HG03575 (cell line): ENCODE measurements at regions not wholly inside any gene's neighbourhood (a gene's known extent, or its start where the extent isn't known, plus 50 kb on each side); places are given as distances from the start of the nearest gene placed in this dataset.

Experiments used
- ATAC-seq: cut with Tn5 transposase; IDR thresholded peaks from one replicate; pipeline ENCODE4 v1.9.1; 2021; ENCODE audit not compliant: unreplicated experiment, insufficient number of reproducible peaks, low FRiP score; ENCODE audit errors: extremely low read depth

DNA sequence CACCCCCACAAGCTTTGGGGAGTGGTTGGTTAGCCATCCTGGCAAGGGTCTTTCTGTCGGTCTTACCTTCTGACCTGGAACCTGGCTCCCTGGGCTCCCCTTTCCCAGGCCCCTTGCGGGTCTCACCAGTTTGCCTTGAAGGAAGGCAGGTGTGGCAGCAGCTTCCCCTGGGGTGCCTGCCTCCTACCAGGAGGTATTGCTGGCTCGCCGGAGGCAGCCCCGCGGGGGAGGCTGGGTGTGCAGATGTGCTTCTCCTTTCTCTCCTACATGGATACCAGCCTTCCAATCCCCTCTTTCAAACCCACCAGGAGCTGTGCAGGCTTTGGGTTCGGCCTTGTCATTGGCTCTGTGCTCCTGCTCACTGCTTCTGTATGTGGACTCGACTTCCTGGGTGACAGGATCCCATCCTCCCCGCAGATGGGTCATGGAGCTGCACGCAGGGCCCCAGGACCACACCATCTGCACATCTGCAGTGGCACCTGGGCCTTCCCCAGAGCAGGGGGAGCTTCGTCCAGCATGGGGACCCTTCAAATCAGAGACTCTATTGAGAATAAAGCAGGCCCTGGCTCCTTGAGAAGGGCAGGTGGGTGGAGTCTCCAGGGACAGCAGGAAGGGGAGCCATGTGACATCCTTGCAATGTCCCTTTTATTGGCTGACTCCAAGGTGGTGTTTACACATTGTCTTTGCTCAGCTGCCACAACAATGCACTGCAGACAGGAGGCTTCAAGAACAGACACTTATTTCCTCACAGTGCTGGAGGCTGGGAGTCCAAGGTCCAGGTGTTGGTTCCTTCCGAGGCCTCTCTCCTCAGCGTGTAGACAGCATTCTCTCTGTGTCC, 592.0 kb downstream of the BRD1 start:
- no peak for ATAC-seq

- ATAC-seq: no peak
These were observed 593.2 kb downstream of the BRD1 start for GRCh38 chr22:49234459-49234858.

- ATAC-seq: no peak
These were observed 594.1 kb downstream of the BRD1 start for GRCh38 chr22:49233507-49234100.

GRCh38 chr22:49232319-49233067, 595.2 kb downstream of the BRD1 start:
- ATAC-seq: no peak

GRCh38 chr22:49230194-49230577, 597.5 kb downstream of the BRD1 start:
- ATAC-seq: no peak

- ATAC-seq: no peak
These were observed 598.0 kb downstream of the BRD1 start for GRCh38 chr22:49229483-49230193.

GRCh38 chr22:49228431-49229037, 599.1 kb downstream of the BRD1 start:
- no peak for ATAC-seq

- no peak for ATAC-seq
These were observed 600.0 kb downstream of the BRD1 start for GRCh38 chr22:49227670-49228069.

DNA sequence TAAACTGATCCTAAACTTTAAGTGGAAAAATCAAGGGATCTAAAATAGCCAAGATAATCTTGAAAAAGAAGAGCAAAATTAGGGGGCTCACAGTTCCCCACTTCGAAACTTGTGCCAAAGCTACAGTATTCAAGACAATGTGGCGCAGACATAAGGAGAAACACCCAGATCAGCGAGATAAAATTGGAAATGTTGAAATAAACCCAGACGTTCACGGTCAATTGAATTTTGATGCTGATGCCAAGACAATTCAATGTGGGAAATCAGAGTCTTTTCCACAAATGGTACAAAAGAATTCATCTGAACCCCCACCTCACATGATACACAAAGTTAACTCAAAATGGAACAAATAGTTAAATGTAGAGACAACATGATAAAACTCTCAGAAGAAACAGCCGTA, 601.6 kb downstream of the BRD1 start:
- ATAC-seq: no peak

GRCh38 chr22:49224243-49224642, 603.4 kb downstream of the BRD1 start:
- ATAC-seq: no peak

DNA sequence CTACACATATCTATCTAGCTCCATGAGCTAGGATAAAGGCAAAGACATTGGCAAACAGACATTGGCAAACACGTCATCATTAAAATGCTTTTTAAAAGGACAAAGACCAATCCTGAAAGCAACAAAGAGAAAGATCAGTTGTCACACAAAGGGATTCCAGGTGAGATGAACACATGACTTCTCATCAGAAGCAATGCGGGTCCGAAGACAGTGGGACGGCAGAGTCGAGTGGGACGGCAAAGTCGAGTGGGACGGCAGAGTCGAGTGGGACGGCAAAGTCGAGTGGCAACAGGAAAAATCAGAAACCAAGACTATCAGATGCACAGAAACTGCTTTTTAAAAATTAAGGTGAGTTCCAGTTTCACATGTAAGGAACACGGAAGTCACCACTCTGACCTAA, 609.5 kb downstream of the BRD1 start:
- no peak for ATAC-seq

DNA sequence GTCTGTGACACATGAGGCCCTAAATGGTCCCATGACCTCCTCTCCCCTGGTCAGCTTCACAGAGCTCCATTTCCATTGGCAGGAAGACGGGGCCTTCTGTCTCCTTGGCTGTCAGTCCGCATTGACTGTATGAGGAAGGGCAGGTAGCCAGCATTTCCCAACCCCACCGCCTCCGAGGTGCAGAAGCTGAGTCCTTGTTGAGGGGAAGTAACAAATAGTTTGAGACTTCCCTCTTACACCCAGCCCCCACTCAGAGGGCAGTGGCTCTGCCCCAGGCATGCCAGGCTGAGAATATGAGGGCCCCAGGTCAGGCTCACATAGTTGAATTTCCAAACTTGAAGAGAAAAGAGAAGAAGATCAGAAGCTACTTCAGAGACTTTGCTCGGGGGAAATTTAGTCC, 611.1 kb downstream of the BRD1 start:
- no peak for ATAC-seq

DNA sequence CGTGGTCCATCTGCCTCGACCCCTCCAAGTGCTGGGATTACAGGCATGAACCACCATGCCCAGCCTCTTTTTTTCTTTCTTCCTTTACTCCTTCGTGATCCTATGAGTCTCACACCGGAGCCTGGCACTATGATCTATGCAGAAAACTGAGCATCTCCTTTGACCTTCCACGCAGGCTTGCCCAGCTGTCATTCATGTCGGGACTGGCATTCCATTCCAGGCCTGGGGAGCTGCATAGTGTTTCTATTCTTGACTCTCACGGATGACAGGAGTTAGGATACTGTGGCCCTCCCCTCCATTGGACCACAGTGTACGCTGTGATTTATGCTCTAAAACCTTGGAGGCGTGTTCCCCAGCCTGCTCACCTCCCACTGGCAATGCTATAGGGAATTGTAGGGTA, 611.8 kb downstream of the BRD1 start:
- no peak for ATAC-seq

DNA sequence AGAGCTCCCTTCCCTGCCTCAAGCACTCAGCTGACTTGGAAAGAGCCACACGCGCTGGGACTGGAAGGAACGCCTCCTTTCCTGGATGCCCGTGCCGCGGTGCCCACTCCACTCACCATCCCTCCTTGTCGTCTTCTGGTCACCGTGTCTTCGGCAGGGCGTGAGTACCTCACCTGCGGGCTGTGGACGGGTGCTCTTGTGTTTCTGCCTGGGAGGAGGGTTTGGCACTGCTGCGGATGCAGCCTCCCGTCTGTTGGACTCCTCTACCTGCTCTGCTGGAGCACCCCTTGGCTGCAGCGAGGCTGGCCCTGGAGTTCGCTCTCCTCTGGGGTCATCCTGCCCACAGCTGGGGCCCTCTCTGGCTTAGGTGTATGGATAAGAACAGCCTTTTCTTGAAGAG, 612.7 kb downstream of the BRD1 start:
- no peak for ATAC-seq

DNA sequence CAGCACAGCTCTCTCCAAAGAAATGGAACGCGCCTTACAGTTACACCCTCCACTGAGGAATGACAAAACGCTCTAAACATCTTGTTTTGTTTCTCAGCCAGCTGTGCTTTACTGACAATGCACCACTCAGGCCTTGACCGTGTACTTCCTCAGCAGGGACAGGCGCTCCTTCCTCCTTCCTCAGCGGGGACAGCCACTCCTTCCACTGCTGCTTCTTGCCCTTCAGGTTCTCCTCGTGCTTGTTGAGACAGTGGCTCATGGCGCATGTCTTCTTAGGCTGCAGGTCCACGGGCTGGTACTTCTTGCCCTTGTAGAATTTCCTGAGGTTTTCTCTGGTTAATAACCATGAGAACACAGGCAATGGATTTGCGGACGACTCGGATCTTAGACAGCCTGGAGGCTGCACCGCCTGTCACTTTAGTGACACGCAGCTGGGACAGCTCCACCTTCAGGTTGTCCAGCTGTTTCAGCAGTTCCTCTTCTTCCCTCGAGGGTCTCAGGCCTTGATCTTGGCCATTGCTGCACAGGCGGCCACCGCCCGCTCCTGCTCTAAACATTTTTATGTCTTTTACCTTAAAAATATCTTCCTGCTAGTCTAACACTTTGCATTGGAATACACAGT, 613.8 kb downstream of the BRD1 start:
- ATAC-seq: no peak

- ATAC-seq: no peak
These were observed 615.2 kb downstream of the BRD1 start for GRCh38 chr22:49212466-49212865.

DNA sequence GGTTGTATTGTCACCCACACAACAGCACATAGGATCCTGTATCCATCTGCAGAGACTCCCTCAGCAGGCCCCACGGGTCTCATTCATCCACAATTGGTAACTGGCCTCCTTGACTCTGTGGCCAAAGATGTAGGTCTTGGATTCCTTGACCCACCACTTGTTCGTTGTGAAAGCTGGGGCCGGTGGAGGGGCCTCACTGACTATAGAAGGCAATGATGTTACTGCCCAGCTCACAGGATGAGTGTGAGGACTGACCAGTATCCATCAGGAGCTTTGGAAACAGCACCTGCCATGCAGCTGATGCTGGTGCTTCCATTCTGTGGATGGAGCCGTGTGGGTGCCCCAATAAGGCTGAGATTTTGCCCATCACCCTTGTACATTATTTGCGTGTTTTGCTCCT, 615.7 kb downstream of the BRD1 start:
- ATAC-seq: no peak

DNA sequence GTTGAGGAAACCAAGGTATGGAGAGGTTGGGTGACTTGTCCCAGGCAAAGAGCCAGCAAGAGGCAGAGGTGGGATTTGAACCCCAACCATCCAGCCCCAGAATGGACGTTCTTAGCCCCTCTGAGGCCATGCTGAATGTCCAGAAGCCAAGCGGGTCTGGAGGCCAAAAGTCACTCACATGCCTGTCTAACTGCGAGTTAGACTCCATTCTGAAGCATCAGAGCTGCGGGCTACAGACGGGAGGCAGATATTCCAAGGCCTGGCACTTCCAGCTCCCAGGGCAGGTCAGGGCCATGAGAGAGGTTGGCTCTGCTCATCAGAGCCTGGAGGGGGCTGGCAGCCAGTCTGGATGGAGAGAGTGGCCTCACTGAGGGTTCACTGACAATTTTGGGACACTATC, 616.5 kb downstream of the BRD1 start:
- ATAC-seq: no peak

DNA sequence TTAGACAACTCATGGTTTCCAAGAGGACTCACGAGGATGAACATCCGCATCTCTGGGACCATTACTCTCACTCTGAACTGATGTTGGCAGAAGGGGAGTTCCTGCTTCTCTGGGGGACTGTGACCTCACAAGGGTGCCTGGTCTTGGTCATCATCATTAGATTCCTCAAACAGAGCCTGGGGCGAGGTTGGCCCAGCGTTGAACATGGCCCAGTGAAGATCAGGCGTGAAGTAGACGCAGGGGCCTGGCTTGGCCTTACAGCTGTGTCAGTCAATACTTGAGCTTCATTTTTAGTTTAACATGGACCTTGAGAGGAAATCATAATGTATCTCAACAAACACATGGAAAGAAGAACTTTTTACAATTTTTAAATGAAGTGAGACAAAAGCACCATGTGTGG, 617.1 kb downstream of the BRD1 start:
- ATAC-seq: no peak
